Epithelial cell of proximal tubule (primary cell): ENCODE measurements at regions not wholly inside any gene's neighbourhood (a gene's known extent, or its start where the extent isn't known, plus 50 kb on each side); places are given as distances from the start of the nearest gene placed in this dataset.

Source experiments
- DNase-seq: peaks from one replicate; pipeline ENCODE4 v3.0.0-alpha.2; 2011; ENCODE audit warnings: low read depth
- H3K4me3 ChIP-seq: 2 replicates; pipeline ENCODE4 v1.5.1; 2011; ENCODE audit warnings: low read depth, mild to moderate bottlenecking, low read length
- TF ChIP-seq, protein P1 (sequence below): conservative IDR thresholded peaks from 2 replicates; pipeline ENCODE4 v1.5.1; 2012; ENCODE audit warnings: low read depth, mild to moderate bottlenecking, low read length

GRCh38 chr5:13511442-13511841, 433.0 kb downstream of the DNAH5 start:
- H3K4me3 ChIP-seq = no peak overlapping the region
- TF ChIP-seq, protein P1, sequence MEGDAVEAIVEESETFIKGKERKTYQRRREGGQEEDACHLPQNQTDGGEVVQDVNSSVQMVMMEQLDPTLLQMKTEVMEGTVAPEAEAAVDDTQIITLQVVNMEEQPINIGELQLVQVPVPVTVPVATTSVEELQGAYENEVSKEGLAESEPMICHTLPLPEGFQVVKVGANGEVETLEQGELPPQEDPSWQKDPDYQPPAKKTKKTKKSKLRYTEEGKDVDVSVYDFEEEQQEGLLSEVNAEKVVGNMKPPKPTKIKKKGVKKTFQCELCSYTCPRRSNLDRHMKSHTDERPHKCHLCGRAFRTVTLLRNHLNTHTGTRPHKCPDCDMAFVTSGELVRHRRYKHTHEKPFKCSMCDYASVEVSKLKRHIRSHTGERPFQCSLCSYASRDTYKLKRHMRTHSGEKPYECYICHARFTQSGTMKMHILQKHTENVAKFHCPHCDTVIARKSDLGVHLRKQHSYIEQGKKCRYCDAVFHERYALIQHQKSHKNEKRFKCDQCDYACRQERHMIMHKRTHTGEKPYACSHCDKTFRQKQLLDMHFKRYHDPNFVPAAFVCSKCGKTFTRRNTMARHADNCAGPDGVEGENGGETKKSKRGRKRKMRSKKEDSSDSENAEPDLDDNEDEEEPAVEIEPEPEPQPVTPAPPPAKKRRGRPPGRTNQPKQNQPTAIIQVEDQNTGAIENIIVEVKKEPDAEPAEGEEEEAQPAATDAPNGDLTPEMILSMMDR = no peak
- no peak for DNase-seq

DNA sequence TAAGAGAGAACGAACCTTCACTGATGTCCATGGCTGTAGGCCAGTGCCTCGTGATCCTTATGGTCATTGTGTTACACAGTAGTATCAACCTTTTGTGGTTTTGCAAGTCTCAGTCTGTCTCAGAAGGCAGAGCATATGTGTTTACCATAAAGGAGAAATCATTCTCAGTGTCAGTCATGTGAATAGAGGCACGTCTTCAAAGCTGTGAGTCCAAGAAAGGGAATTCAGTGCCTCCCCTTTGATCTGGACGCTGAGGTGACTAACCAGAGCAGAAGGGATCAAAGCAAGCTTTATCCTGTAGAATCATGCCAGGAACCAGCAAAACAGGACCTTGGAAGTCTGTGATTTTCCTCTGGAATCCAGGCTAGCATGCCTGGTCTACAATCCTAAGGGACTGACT, 433.9 kb downstream of the DNAH5 start:
- no peak for DNase-seq
- no peak overlapping the region for H3K4me3 ChIP-seq
- TF ChIP-seq, protein P1 = no peak

GRCh38 chr5:13508559-13508958, 435.9 kb downstream of the DNAH5 start:
- TF ChIP-seq, protein P1 = no peak
- DNase-seq = no peak

GRCh38 chr5:13505326-13505725, 439.2 kb downstream of the DNAH5 start:
- TF ChIP-seq, protein P1 = no peak
- no peak overlapping the region for H3K4me3 ChIP-seq
- DNase-seq = no peak

More at GRCh38 chr5:13508559-13508958, 435.9 kb downstream of the DNAH5 start:
- no peak overlapping the region for H3K4me3 ChIP-seq

DNA sequence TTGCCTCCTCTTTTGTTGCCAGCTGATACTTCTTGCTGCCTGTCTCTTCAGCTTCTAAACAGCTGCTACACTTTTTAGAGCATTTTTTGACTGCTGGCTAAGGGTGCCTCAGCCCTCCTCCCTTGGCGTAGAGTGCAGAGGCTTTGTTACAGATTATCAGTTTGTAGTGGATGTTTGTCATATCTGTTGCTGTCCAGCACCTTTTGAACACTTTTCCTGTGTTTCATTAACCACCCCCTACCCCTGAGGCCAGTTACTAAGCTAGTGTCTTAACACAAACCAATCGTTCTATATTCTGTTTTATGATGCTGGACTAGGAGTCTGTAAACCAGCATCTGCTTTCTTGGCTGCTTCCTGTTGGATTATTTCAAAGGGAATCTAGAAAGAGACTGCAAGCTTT, 441.5 kb downstream of the DNAH5 start:
- TF ChIP-seq, protein P1 = no peak
- DNase-seq = no peak
- H3K4me3 ChIP-seq = no peak overlapping the region

DNA sequence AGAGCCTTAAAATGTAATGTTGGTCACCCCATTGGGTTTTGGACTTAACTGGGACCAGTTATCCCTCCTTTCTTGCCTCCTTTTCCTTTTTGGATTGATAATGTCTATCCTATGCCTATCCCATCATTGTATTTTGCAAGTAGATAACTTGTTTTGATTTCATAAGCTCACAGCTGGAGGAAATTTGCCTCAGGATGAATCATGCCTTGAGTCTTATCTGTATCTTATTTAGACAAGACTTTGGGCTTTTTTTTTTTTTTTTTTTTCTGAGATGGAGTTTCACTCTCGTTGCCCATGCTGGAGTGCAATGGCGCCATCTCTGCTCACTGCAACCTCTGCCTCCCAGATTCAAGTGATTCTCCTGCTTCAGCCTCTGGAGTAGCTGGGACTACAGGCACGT, 443.3 kb downstream of the DNAH5 start:
- TF ChIP-seq, protein P1 = no peak
- no peak overlapping the region for H3K4me3 ChIP-seq
- DNase-seq = no peak

DNA sequence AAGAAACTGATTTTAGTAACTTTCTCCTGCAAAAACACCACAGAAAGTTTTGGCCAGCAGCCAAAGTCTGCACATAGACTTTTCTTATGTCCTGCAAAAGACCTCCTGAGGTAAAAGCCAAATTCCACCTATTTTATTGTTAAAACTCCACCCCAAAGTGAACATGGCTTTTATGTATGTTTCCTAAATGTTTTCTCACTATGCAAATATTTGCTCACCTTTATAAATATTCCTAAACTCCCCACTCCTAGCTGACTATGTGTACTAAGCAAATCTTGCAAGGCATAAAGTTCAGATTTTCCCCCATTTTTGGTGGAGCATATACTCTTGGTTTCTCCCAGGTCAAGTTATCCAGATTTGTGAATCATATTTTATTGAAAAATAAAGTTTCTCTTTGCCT, 446.2 kb downstream of the DNAH5 start:
- no peak for DNase-seq
- TF ChIP-seq, protein P1 = no peak
- H3K4me3 ChIP-seq = no peak overlapping the region
